HT-29 (cell line): ENCODE measurements at regions not wholly inside any gene's neighbourhood (a gene's known extent, or its start where the extent isn't known, plus 50 kb on each side); places are given as distances from the start of the nearest gene placed in this dataset.

Experiments used
- DNase-seq: peaks from one replicate; pipeline ENCODE4 v3.0.0-alpha.2; 2015; ENCODE audit warnings: low spot score

DNA sequence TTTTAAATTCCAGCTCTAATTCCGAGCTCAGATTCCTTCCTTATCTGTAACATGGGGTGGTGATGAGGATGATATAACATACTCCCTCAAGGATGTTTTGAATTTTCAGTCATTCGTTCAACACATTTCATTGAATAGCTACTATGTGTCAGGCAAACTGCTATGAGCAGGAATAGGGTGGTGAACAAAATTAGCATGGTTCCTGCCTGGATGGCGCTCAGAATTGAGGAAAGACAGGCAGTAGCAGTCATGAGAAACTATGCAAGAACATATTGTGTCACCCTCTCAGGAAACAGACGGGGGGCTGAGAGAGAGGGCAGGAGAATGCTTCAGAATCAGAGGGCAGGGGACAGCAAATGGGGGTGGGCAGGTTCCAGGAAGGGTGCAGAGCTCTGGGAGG lies 265.2 kb downstream of the NSG2 start:
- no peak for DNase-seq

- DNase-seq: no peak
Measured at GRCh38 chr5:174311121-174311520, 265.6 kb downstream of the NSG2 start.

- peak; percentile 43 for DNase-seq
Measured at GRCh38 chr5:174311531-174312269, 266.2 kb downstream of the NSG2 start.

GRCh38 chr5:174312270-174312617 lies 266.7 kb downstream of the NSG2 start:
- DNase-seq: no peak

- DNase-seq: no peak
Measured at GRCh38 chr5:174312641-174313040, 267.1 kb downstream of the NSG2 start.

DNA sequence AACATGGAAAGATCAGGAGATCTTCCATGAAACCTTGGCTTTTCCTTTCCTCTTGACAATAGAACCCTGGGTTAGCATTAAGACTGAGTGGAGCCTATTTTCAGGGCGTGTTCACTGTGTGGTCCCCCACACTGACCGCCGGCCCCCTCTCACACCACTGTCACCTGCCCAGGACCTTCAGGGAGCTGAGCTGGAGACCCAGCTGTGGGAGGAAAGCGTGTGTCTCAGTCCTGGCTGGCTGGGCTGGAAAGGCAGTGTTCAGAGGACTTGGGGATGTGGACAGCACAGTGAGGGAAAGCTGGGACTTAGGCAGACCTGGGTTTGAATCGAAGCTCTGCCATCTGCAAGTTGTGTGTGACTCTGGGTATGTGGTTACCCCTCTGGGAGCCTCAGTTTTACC lies 268.1 kb downstream of the NSG2 start:
- DNase-seq: no peak

DNA sequence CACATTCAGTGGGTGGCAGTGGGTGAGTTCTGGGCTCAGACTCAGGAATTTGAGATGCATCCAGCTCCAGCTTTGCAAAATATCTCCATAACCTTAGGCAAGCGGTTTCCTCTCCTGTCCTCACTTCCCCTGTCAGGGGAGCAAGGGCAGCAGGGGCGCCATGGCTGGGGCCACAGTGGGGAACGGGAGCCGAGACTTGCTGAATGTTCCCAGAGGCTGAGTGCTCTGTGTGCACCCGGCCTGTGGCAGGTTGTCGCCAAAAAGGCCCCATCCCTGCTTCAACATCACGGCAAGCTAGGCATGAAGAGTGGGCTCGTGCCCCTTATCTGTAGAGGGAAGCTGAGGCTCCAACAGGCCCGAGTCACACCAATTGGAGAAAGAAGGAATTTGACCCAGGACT lies 268.8 kb downstream of the NSG2 start:
- no peak for DNase-seq

DNA sequence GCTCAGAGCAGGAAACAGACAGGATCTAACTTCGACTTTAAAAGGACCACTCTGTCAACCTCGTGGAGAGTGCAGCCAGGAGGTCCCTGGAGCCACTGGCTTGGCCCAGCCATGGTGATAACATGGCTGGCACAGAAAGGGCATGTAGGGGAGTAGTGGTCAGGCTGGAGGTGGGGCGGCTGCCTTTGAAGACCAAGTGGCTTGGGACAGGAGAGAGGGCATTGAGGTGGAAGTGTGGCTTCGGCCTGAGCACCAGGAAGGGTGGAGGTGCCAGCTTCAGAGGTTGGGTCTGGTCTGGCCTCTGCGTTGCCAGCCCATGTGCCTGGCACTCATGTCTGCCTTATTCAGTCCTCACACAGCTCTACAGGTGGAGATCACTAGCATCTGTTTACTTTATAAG lies 270.0 kb downstream of the NSG2 start:
- no peak for DNase-seq

DNA sequence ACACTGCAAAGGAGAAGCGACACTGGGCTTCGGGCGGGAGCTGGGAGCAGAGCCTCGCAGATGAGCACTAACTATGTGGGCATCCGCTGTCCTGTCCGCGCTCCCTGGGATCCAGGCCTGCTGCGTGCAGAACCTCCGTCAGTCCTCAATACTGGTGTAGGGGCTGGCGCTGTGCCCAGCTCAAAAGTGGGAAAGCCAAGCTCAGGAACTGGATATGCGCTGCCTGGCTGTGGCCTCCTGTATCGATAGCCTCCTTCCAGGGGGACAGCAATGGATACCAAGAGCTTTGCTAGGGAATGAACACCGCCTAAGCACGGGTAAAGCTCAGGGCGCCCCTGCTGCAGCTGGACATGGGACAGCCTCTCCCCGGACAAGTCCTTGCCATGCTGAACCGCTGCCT lies 270.4 kb downstream of the NSG2 start:
- no peak for DNase-seq

DNA sequence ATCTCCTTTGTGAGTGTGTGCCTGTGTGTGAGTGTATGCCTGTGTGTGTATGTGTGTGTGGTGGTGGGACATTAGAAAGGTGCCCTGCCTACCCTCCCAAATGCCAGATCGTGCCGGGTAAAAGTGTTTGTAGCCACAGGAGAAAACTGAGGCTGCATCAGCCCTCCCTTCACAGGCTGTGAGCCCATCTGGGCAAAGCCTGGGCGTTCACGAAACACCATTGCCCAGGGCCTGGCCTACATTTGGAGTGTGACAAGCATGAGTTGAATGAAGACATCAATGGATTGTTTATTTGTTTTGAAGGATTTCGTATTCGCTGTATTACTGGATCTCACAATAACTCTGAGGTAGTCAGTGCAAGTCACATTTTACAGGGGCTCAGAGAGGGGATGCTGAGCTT lies 270.8 kb downstream of the NSG2 start:
- no peak for DNase-seq

GRCh38 chr5:174317256-174317894 lies 271.9 kb downstream of the NSG2 start:
- DNase-seq: peak; percentile 56

DNA sequence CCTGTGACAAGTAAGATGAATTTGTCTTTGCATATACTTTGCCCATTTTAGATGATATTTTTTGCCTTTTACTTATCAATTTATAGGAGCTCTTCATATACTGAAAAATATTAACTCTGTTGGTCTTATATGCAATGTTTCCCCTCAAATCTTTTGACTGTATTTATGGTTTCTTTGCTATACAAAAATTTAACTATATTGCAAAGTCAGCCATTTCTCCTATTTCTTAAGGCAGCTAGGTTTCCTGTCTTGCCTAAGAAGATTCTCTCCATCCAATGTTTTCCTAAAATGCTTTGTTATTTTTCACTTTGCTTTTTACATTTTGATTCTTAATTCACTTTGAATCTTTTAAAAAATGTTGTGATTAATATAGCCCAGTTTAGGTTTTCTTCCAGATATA lies 273.1 kb downstream of the NSG2 start:
- DNase-seq: no peak

GRCh38 chr5:174319551-174319950 lies 274.0 kb downstream of the NSG2 start:
- DNase-seq: no peak

- DNase-seq: no peak
Measured at GRCh38 chr5:174320051-174320450, 274.5 kb downstream of the NSG2 start.

GRCh38 chr5:174323878-174324281 lies 278.4 kb downstream of the NSG2 start:
- peak; percentile 48 for DNase-seq

DNA sequence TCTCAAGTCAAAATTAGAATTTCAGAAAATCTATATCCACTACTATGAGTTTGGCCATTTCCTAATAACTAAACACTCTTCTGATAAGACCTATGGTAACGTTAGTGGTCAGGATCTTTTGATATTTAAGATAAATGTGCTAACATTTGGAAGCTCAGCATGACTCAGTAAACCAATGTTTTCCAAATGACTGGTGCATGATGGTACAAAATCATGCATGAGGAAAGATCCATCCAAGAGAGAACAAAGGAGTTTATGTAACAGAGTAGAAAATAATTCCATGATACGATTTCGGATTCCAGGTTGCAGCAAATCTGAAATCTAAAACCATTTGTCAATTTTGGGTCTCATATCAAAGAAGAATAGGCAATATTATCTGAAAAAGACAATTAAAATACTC lies 279.2 kb downstream of the NSG2 start:
- no peak for DNase-seq

DNA sequence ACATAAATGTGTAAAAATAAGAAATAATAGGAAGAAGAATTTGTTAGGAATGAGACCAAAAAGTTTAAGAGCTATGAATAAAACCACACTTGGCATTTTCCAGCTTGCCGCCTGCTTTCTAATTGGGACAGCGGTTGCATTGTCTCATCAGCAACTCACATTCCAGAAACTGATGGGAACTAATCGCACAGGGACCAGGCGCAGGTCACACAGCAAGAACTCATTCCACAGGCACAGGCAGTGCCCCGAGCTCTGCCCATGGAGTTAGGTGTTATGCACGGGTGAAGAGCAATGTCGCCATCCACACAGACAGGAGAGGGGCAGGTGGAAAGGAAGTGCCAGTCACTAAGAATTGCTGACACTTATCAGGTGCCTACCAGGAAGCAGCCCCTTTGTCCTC lies 279.9 kb downstream of the NSG2 start:
- no peak for DNase-seq

GRCh38 chr5:174325961-174326360 lies 280.5 kb downstream of the NSG2 start:
- no peak for DNase-seq

DNA sequence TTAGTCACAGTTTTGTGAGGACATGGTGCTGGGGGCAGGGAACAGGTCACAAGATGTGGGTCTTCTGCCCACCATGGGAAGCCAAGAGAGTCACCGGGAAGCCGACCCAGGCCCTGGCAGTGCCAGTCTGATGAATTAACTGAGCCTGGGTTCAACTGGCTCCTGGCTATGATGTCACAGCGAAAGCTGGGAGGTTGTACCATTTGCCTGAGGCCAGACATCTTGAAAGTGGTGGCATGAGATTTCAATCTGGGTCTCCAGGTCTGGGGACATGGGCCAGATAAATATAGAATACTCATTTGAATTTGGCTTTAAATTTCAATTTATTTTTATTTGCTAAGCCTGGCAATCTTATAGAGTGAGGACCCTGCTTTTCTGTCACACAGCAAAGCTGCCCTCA lies 280.9 kb downstream of the NSG2 start:
- DNase-seq: no peak

GRCh38 chr5:174327317-174327864 lies 281.9 kb downstream of the NSG2 start:
- peak; percentile 87 for DNase-seq

- no peak for DNase-seq
Measured at GRCh38 chr5:174327896-174328295, 282.4 kb downstream of the NSG2 start.

DNA sequence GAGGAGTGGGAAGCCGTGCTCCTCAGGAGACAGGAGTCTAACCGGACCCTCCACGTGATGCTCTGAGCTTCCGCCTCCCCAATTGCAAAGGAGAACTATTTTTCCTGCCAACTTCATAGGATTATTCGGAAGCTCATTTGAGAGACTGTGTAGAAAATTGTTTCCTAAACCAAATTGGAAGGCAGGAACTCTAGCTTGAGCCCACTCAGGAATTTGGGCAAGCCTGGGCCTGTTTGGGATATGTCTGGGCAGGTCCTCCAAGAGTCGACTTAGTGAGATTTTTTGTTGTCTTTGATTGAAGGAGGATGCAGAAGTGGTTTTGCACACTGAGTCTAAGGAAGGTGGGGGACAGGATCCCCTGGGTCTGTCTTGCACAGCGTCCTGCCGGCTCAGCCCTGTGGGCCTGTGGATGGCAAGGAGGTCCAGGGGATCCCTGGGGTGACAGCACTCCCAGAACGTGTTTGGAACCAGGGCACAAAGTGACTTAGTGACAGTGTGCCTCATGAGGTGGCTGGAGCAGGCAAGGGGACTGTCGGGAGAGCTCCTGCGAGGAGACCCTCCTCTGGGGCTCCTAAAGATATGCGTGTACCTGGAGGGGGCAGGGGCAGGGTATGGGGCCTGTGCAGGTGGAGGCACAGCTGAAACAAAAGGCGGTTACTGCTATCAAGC lies 283.3 kb downstream of the NSG2 start:
- DNase-seq: no peak

DNA sequence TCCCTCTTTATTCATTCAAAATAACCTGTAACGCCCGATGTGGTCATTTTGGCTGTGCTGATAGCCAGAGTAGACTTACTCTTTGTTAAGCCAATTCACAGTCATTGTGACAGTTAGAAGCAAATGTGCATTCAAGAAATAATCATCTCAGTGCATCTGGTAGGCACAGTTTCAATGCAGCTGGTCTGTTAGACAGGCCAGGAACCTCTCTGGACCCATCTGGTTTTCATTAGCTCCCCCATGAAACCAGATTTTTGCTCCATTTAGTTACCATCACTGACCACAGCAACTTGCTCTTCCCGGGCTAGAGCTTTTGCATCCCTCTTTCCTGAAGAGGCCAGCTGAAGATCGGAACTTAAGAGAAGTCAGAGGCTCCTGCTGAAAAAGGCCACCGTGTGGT lies 284.2 kb downstream of the NSG2 start:
- DNase-seq: no peak
